ENCODE measurements at regions not wholly inside any gene's neighbourhood (a gene's known extent, or its start where the extent isn't known, plus 50 kb on each side); places are given as distances from the start of the nearest gene placed in this dataset.

- Histone ChIP-seq H3K4me3 (ENCODE audit: low read length) (no peak overlapping the region), H2AFZ (ENCODE audit: low read depth, low read length) (no peak overlapping the region), H3K4me1 (ENCODE audit: insufficient read depth, low read length) (no peaks in the 10 kb centered on the region), H3K9me3 (ENCODE audit: low read length) (no peaks in the 10 kb centered on the region), H3K27me3 (ENCODE audit: insufficient read depth, low read length) (no peaks in the 10 kb centered on the region), H3K36me3 (ENCODE audit: insufficient read depth, low read length) (no peaks in the 10 kb centered on the region)
Measured at GRCh38 chrX:7706032-7706431, 136.9 kb upstream of the VCX start.

GRCh38 chrX:7704205-7704604 lies 138.8 kb upstream of the VCX start:
- Histone ChIP-seq H3K9me3 (ENCODE audit: low read length) (no peaks in the 10 kb centered on the region), H3K36me3 (ENCODE audit: insufficient read depth, low read length) (no peaks in the 10 kb centered on the region), H3K4me3 (ENCODE audit: low read length) (no peak overlapping the region), H3K4me1 (ENCODE audit: insufficient read depth, low read length) (no peaks in the 10 kb centered on the region), H2AFZ (ENCODE audit: low read depth, low read length) (no peak overlapping the region), H3K27me3 (ENCODE audit: insufficient read depth, low read length) (no peaks in the 10 kb centered on the region)

- H3K4me1 ChIP-seq (ENCODE audit: insufficient read depth, low read length): no peaks in the 10 kb centered on the region
- no peaks in the 10 kb centered on the region for H3K36me3 ChIP-seq (ENCODE audit: insufficient read depth, low read length)
- H2AFZ ChIP-seq (ENCODE audit: low read depth, low read length): no peak overlapping the region
- H3K27me3 ChIP-seq (ENCODE audit: insufficient read depth, low read length): no peaks in the 10 kb centered on the region
- no peaks in the 10 kb centered on the region for H3K9me3 ChIP-seq (ENCODE audit: low read length)
- no peak overlapping the region for H3K4me3 ChIP-seq (ENCODE audit: low read length)
Measured at GRCh38 chrX:7698248-7698647, 144.7 kb upstream of the VCX start.

- Histone ChIP-seq H3K27me3 (ENCODE audit: insufficient read depth, low read length) (no peaks in the 10 kb centered on the region), H2AFZ (ENCODE audit: low read depth, low read length) (no peak overlapping the region), H3K9me3 (ENCODE audit: low read length) (no peaks in the 10 kb centered on the region), H3K4me1 (ENCODE audit: insufficient read depth, low read length) (no peaks in the 10 kb centered on the region), H3K36me3 (ENCODE audit: insufficient read depth, low read length) (no peaks in the 10 kb centered on the region), H3K4me3 (ENCODE audit: low read length) (no peak overlapping the region)
Measured at GRCh38 chrX:7690842-7691241, 152.1 kb upstream of the VCX start.

- no peaks in the 10 kb centered on the region for H3K36me3 ChIP-seq (ENCODE audit: insufficient read depth, low read length)
- H2AFZ ChIP-seq (ENCODE audit: low read depth, low read length): no peak overlapping the region
Measured at GRCh38 chrX:7689791-7690412, 153.1 kb upstream of the VCX start.

GRCh38 chrX:7680181-7680580 lies 162.8 kb upstream of the VCX start:
- H3K27me3 ChIP-seq (ENCODE audit: insufficient read depth, low read length): no peaks in the 10 kb centered on the region
- H3K36me3 ChIP-seq (ENCODE audit: insufficient read depth, low read length): no peaks in the 10 kb centered on the region
- H3K4me3 ChIP-seq (ENCODE audit: low read length): no peak overlapping the region
- no peaks in the 10 kb centered on the region for H3K9me3 ChIP-seq (ENCODE audit: low read length)
- H2AFZ ChIP-seq (ENCODE audit: low read depth, low read length): no peak overlapping the region
- H3K4me1 ChIP-seq (ENCODE audit: insufficient read depth, low read length): no peaks in the 10 kb centered on the region

More at GRCh38 chrX:7689791-7690412, 153.1 kb upstream of the VCX start:
- H3K27me3 ChIP-seq (ENCODE audit: insufficient read depth, low read length): no peaks in the 10 kb centered on the region
- no peak overlapping the region for H3K4me3 ChIP-seq (ENCODE audit: low read length)
- no peaks in the 10 kb centered on the region for H3K9me3 ChIP-seq (ENCODE audit: low read length)
- H3K4me1 ChIP-seq (ENCODE audit: insufficient read depth, low read length): no peaks in the 10 kb centered on the region

- no peaks in the 10 kb centered on the region for H3K27me3 ChIP-seq (ENCODE audit: insufficient read depth, low read length)
- H2AFZ ChIP-seq (ENCODE audit: low read depth, low read length): no peak overlapping the region
- no peaks in the 10 kb centered on the region for H3K36me3 ChIP-seq (ENCODE audit: insufficient read depth, low read length)
- no peak overlapping the region for H3K4me3 ChIP-seq (ENCODE audit: low read length)
- no peaks in the 10 kb centered on the region for H3K4me1 ChIP-seq (ENCODE audit: insufficient read depth, low read length)
- H3K9me3 ChIP-seq (ENCODE audit: low read length): no peaks in the 10 kb centered on the region
Measured at GRCh38 chrX:7654316-7654715, 188.7 kb upstream of the VCX start.

- H3K4me3 ChIP-seq (ENCODE audit: low read length): no peak overlapping the region
- H2AFZ ChIP-seq (ENCODE audit: low read depth, low read length): no peak overlapping the region
- H3K9me3 ChIP-seq (ENCODE audit: low read length): no peaks in the 10 kb centered on the region
- H3K4me1 ChIP-seq (ENCODE audit: insufficient read depth, low read length): no peaks in the 10 kb centered on the region
- no peaks in the 10 kb centered on the region for H3K27me3 ChIP-seq (ENCODE audit: insufficient read depth, low read length)
- no peaks in the 10 kb centered on the region for H3K36me3 ChIP-seq (ENCODE audit: insufficient read depth, low read length)
Measured at GRCh38 chrX:7647831-7648230, 195.1 kb upstream of the VCX start.

- Histone ChIP-seq H3K9me3 (ENCODE audit: low read length) (no peaks in the 10 kb centered on the region), H3K4me1 (ENCODE audit: insufficient read depth, low read length) (peaks cover 11% of the 10 kb centered on the region), H2AFZ (ENCODE audit: low read depth, low read length) (no peak overlapping the region), H3K4me3 (ENCODE audit: low read length) (no peak overlapping the region), H3K27me3 (ENCODE audit: insufficient read depth, low read length) (no peaks in the 10 kb centered on the region), H3K36me3 (ENCODE audit: insufficient read depth, low read length) (no peaks in the 10 kb centered on the region)
Measured at GRCh38 chrX:7641141-7641540, 201.8 kb upstream of the VCX start.

GRCh38 chrX:7640392-7640791 lies 202.6 kb upstream of the VCX start:
- no peaks in the 10 kb centered on the region for H3K9me3 ChIP-seq (ENCODE audit: low read length)
- H3K27me3 ChIP-seq (ENCODE audit: insufficient read depth, low read length): no peaks in the 10 kb centered on the region
- H3K4me1 ChIP-seq (ENCODE audit: insufficient read depth, low read length): peaks cover 18% of the 10 kb centered on the region
- no peaks in the 10 kb centered on the region for H3K36me3 ChIP-seq (ENCODE audit: insufficient read depth, low read length)
- no peak overlapping the region for H3K4me3 ChIP-seq (ENCODE audit: low read length)
- no peak overlapping the region for H2AFZ ChIP-seq (ENCODE audit: low read depth, low read length)

GRCh38 chrX:7638078-7638710 lies 204.8 kb upstream of the VCX start:
- no peaks in the 10 kb centered on the region for H3K27me3 ChIP-seq (ENCODE audit: insufficient read depth, low read length)
- peaks cover 24% of the 10 kb centered on the region for H3K4me1 ChIP-seq (ENCODE audit: insufficient read depth, low read length)
- no peak overlapping the region for H3K4me3 ChIP-seq (ENCODE audit: low read length)
- H3K9me3 ChIP-seq (ENCODE audit: low read length): no peaks in the 10 kb centered on the region
- no peak overlapping the region for H2AFZ ChIP-seq (ENCODE audit: low read depth, low read length)
- no peaks in the 10 kb centered on the region for H3K36me3 ChIP-seq (ENCODE audit: insufficient read depth, low read length)

GRCh38 chrX:7637066-7637465 lies 205.9 kb upstream of the VCX start:
- Histone ChIP-seq H3K9me3 (ENCODE audit: low read length) (no peaks in the 10 kb centered on the region), H3K4me3 (ENCODE audit: low read length) (no peak overlapping the region), H2AFZ (ENCODE audit: low read depth, low read length) (no peak overlapping the region), H3K27me3 (ENCODE audit: insufficient read depth, low read length) (no peaks in the 10 kb centered on the region), H3K4me1 (ENCODE audit: insufficient read depth, low read length) (peaks cover 24% of the 10 kb centered on the region), H3K36me3 (ENCODE audit: insufficient read depth, low read length) (no peaks in the 10 kb centered on the region)

- Histone ChIP-seq H3K36me3 (ENCODE audit: insufficient read depth, low read length) (no peaks in the 10 kb centered on the region), H3K4me1 (ENCODE audit: insufficient read depth, low read length) (peaks cover 24% of the 10 kb centered on the region), H3K9me3 (ENCODE audit: low read length) (no peaks in the 10 kb centered on the region), H3K27me3 (ENCODE audit: insufficient read depth, low read length) (no peaks in the 10 kb centered on the region), H2AFZ (ENCODE audit: low read depth, low read length) (no peak overlapping the region), H3K4me3 (ENCODE audit: low read length) (no peak overlapping the region)
Measured at GRCh38 chrX:7635604-7636003, 207.4 kb upstream of the VCX start.

GRCh38 chrX:7620560-7620959 lies 222.4 kb upstream of the VCX start:
- Histone ChIP-seq H3K4me1 (ENCODE audit: insufficient read depth, low read length) (no peaks in the 10 kb centered on the region), H2AFZ (ENCODE audit: low read depth, low read length) (no peak overlapping the region), H3K36me3 (ENCODE audit: insufficient read depth, low read length) (no peaks in the 10 kb centered on the region), H3K9me3 (ENCODE audit: low read length) (no peaks in the 10 kb centered on the region), H3K27me3 (ENCODE audit: insufficient read depth, low read length) (no peaks in the 10 kb centered on the region), H3K4me3 (ENCODE audit: low read length) (no peak overlapping the region)

Measured in neuron (in vitro differentiated cells).